Activated CD8-positive, alpha-beta memory T cell treated with anti-CD3 and anti-CD28 coated beads, Interleukin-2, amount 50 U/mL, for 48 hours (primary cell): ENCODE measurements at regions not wholly inside any gene's neighbourhood (a gene's known extent, or its start where the extent isn't known, plus 50 kb on each side); places are given as distances from the start of the nearest gene placed in this dataset.

Experiments used
- DNase-seq: peaks from one replicate; pipeline ENCODE4 v3.0.0-alpha.2; 2020

DNA sequence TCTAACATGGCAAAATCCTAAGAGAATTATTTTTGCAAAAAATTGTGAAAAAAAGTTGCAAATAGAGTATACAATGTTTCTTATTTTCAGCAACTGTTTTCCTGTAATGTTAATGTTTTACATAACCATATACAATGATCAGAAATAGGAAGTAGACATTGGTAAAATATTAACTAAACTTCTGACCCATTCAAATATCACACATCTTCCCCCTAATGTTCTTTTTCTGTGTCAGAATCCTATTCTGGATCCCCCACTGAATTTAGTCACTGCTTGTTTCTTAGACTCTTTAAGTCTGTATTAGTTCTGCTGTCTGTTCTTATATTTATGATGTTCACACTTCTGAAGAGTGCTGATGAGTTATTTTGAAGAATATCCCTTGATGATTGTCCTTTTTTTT lies 62.0 kb downstream of the HFE start:
- DNase-seq: no peak

DNA sequence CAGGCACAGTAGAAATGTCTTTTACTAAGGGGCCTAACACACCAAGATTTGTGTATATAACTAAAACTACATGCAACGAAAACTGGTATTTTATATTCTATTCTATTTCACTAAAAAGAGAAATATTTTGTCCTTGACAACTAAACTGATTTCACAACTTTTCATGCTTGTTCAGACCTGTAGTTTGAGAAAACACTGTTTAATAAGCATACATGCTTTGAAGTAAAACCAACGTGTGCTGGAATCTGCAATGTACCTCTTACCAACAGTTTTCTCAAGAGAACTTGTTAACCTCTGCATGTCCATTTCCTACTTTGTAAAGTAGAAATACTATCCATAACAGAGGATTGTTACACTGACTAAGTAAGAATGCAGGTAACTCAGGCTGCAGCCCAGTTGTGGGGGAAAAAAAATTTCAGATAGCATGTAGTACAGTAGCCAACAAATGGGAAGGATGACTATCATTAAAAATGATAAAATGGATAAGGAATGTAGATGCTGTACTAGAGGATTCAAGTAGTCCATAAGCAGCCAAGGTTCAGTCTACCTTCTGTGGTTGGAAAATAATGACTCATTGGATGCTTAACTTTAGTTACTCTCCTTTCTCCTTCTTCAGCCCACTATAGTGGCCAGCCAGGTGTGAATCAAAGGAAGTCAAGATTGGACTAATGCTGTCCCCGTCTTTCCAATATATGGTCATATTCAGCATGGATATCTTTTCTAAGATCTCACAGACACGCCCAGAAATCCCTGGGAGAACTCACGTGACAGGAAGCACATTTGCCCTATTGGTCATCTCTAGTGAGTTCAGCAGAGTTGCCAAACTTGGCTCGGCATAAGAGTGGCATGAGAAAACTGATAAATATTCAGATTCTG lies 65.2 kb downstream of the HFE start:
- no peak for DNase-seq

- DNase-seq: no peak
Measured at GRCh38 chr6:26155061-26155930, 68.1 kb downstream of the HFE start.

DNA sequence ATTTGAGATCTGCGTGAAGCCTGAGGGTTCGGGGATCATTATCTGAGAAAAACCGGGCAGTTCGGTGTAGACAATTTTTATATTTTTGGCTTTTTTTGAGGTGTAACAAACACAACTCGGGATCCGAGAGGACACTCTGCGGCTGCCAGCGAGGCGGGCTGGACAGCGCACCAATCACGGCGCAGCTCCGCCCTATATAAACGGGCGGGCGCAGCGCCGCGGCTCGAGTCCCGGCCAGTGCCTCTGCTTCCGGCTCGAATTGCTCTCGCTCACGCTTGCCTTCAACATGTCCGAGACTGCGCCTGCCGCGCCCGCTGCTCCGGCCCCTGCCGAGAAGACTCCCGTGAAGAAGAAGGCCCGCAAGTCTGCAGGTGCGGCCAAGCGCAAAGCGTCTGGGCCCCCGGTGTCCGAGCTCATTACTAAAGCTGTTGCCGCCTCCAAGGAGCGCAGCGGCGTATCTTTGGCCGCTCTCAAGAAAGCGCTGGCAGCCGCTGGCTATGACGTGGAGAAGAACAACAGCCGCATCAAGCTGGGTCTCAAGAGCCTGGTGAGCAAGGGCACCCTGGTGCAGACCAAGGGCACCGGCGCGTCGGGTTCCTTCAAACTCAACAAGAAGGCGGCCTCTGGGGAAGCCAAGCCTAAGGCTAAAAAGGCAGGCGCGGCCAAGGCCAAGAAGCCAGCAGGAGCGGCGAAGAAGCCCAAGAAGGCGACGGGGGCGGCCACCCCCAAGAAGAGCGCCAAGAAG lies 69.0 kb downstream of the HFE start:
- peak; percentile 97 for DNase-seq

GRCh38 chr6:26156850-26157250 lies 69.6 kb downstream of the HFE start:
- no peak for DNase-seq

GRCh38 chr6:26157251-26158075 lies 70.2 kb downstream of the HFE start:
- peak; percentile 90 for DNase-seq

- DNase-seq: peak; percentile 89
Measured at GRCh38 chr6:26158076-26158580, 70.9 kb downstream of the HFE start.

- DNase-seq: peak; percentile 80
Measured at GRCh38 chr6:26158581-26159356, 71.5 kb downstream of the HFE start.

- no peak for DNase-seq
Measured at GRCh38 chr6:26159357-26160273, 72.4 kb downstream of the HFE start.

GRCh38 chr6:26161322-26161721 lies 74.1 kb downstream of the HFE start:
- DNase-seq: no peak

DNA sequence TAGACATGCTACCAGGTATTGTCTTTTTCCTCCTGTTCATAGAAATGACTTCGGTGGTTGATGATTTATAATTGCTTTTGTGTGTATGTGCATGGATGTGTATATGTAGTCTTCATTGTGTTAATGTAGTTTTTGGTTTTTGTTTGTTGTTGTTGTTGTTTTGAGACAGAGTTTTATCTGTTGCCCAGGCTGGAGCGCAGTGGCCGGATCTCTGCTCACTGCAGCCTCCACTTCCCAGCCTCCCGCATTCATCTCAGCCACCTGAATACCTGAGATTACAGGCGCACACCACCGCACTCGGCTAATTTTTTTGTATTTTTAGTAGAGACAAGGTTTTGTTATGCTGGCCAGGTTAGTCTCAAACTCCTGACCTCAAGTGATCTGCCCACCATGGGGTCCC lies 75.2 kb downstream of the HFE start:
- no peak for DNase-seq

DNA sequence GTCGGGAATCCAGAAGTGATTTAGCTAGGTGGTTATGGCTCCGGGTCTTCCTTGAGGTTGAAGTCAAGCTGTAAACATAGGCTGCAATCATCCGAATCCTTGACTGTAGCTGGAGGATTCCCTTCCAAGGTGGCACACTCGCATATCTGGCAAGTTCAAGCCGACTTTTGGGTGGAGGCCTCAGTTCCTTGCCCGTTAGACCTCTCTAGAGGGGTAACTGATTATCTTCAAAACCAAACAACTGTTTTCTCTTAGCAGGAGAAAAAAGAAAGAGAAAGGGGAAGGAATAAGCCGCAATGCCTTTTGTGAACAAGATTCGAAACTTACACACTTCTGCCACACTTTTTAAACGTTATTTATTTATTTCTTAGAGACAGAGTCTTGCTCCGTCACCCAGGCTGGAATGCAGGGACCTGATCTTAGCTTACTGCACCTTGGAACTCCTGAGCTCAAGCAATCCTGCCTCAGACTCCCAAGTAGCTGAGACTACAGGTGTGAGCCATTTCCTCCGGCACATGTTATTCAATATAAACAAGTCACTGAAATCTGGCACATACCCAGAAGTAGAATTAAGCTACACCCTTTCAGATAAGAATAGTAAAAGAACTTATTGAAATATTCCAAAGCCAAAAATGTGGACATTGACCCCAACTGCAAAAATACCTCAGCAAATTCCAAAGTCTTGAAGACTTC lies 76.3 kb downstream of the HFE start:
- no peak for DNase-seq

DNA sequence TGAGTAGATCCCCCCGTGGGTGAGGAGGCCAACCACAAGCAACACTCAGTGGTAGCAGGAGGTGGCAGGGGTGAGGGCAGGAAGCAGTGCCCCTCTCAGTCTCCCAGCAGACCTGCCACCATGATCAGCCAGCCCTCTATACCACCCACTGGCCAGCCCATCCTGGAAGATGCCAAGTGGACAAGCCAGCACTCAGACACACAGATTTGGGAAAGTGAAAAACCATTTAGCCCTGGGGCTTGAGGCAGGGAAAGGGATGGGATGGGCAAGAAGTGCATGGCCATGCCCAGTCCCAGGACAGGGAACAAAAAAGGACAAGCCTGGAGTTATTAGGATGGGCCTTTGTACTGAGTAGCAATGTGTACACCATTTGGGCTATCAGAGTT lies 76.9 kb downstream of the HFE start:
- DNase-seq: no peak

DNA sequence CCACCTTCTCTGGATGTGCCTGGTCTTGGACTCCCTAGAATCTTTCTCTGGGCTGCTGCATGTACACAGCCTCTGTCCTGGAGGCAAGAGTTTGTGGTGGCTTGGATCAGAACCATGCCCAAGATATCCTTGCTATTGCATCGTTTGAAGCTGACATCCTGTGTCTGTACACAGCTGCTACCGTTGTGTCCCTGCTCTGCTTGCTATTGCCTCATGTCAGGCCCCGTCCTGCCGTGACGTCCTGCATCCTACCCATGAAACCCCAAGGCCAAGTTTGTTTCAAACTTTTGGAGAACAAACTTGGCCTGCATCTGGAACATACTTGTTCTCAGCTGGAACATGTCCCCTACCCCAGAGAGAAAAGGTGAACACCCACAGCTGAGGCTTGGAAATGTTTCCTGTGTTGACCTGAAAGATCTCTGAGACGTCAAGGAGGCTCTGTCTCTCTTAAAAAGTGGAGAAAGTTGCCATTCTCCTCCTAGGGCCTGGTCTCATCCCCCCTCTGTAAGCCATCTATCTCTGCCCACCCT lies 78.1 kb downstream of the HFE start:
- no peak for DNase-seq

- no peak for DNase-seq
Measured at GRCh38 chr6:26170181-26170580, 83.0 kb downstream of the HFE start.

DNA sequence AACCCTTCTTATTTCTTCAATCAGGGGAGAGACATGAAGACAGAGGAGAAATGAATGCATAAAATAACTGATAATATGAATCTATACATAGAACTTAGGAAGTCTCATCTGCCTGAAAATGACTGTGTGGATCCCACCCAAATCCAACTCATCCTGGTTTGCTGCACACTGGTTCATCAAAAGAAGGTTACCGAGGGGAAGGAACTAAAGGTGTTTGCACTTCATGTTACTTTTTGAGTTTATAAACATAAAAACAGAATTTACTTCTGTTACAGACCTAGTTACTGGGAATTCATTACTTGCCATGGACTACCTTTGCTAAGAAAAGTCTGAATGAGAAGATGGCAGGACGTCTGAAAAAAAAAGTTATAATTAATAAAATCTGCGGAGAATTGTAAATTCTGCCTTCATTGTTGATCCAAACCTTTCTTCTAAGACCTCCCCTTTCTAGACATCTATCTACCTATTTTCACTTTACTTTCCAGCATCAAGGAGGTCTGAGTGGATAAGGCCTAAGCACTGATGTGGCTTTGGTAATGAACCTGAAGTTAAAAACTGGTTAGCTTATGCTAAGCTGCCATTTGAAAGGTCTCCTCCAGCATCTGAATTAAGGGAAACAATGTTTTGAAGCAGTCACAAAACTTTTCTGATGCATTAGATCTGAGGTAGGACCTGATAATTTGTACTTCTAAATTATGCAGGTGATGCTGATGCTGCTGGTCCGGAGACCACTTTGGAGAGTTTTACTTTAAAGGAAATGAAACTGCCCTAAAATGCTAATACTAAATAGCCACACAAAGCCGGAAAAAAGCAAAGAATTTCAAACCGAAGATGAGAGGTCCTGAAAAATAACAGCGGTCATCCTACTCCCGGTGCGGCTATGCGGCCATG lies 84.0 kb downstream of the HFE start:
- no peak for DNase-seq

- no peak for DNase-seq
Measured at GRCh38 chr6:26172608-26172968, 85.4 kb downstream of the HFE start.

DNA sequence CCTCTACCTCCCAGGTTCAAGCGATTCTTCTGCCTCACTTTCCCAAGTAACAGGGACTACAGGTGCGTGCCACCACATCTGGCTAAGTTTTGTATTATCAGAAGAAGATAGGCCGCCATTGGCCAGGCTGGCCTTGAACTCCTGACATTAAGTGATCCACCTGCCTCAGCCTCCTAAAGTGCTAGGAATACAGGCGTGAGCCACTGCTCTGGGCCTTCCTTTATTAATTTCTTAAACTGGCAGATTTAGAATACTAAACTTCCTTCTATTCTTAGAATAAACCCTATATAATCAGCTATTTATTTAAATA lies 86.6 kb downstream of the HFE start:
- DNase-seq: no peak

- no peak for DNase-seq
Measured at GRCh38 chr6:26175033-26175427, 87.8 kb downstream of the HFE start.
